GM18873 (cell line): ENCODE measurements at regions not wholly inside any gene's neighbourhood (a gene's known extent, or its start where the extent isn't known, plus 50 kb on each side); places are given as distances from the start of the nearest gene placed in this dataset.
A peak's percentile ranks its signal among the peaks of the same experiment; 100 is the strongest.

Experiments
- ATAC-seq: cut with Tn5 transposase; IDR thresholded peaks from one replicate; pipeline ENCODE4 v1.9.1; 2021; ENCODE audit warnings: mild to moderate bottlenecking, moderate library complexity, moderate number of reproducible peaks; ENCODE audit not compliant: unreplicated experiment, low FRiP score

DNA sequence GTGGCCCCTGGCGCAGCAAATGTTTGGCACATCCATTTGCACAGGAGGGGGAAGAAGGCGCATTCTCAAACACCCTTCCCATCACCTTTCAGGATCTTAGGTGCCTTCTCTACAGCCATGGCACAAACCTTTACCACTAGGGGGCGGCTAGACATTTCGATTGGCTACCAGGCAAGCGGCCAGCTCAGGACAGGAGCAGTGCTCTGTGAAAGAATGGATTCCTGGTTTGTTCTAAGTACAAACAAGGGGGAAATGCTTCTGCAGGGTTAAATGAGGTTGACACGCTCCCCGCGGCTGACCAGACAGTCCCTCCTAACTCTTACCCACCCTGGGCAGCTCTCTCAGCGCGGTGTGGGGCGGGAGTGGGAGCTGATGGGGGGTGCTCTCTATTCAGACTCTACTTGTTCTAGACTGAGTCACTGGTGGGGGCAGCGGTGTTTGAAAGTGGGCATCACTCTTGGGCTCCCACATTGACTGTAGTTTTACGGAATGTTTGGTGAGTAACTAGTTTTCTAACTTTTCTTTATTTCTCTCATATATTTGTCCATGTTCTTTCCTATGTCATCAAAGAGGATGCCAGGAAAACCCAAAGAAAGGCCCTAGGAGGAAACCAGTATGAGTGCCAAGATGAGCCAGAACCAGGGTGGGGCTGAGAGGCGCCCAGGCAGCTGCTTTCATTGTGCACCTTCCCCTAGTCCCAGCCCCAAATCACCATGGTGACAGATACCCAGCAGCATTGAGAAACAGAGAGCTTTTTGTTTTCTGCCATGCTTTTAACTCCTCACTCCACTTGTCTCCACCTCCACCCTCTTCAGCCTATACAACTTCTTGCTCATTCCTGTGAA, 61.4 kb upstream of the GPR158 start:
- ATAC-seq: peak; percentile 77

DNA sequence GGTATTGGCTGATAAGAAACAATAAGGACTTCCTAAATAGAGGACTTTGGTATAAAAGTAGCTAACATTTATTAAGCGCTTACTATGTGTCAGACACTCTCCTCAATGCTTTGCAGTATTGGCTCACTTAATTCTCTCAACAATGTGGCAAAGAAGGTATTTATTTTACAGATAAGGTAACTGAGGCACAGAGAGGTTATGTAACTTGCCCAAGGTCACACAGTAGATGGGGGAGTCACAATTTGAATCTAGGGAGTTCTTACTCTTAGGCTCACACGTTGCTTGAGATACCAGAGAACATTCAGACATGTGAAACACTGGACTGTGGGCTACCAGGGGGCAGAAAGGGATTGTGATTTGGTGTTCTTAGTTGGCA, 60.8 kb upstream of the GPR158 start:
- no peak for ATAC-seq

DNA sequence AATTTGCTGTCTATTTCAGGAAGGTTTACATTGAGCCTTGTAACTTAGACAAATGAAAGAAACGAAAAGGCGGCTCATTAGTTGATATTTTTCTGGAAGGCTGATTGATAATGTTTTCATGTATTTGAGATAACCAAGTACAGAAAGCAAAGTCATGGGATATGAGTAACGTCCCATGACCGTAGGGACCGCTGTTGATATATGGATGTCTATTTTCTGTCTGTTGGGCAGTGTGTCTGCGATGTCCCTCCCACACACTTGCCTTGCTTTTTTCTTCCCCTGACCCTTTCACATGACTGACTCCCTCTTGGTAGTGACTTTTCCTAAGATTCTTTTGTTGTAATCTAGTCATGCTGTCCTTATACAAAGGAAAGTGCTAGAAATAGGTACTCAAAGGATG, 57.0 kb upstream of the GPR158 start:
- ATAC-seq: no peak

DNA sequence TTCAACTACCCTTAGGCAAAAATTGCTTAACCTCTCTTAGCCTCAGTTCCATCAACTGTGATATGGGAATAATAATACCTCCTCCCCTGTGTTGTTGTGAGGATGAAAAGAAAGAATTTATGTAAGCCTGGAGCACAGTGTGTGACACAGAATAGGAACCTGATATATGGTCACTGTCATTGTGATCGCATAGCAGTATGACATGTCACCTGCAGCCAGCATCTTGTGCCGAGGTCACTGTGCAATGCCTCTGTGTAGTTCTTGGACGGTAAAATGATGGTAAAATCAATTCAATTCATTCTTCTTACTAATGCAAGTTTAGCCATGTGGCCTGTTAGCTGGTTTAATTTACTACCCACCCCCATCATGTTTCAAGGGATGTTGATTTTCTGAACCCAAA, 54.6 kb upstream of the GPR158 start:
- ATAC-seq: no peak
